ENCODE measurements at regions not wholly inside any gene's neighbourhood (a gene's known extent, or its start where the extent isn't known, plus 50 kb on each side); places are given as distances from the start of the nearest gene placed in this dataset.

GRCh38 chr19:31205887-31206518, 143.2 kb downstream of the TSHZ3 start:
- Histone ChIP-seq H3K9ac (ENCODE audit: extremely low read depth, insufficient read length, low read length) (no peak overlapping the region), H2BK120ac (ENCODE audit: low read depth, low read length, poor library complexity, severe bottlenecking) (no peak overlapping the region), H4K8ac (replicated peaks; ENCODE audit: insufficient read length, low read depth, low read length) (no peak overlapping the region), H3K56ac (ENCODE audit: insufficient read length, low read depth, low read length) (no peak overlapping the region), H2BK20ac (ENCODE audit: low read depth, low read length, poor library complexity, severe bottlenecking) (no peak overlapping the region), H3K23me2 (ENCODE audit: insufficient read length, low read depth, low read length, poor library complexity, severe bottlenecking) (no peaks in the 10 kb centered on the region), H3K18ac (ENCODE audit: insufficient read length, low read depth, low read length) (no peak overlapping the region), H4K91ac (ENCODE audit: insufficient read length, low read depth, low read length) (no peak overlapping the region), H3K4me2 (ENCODE audit: insufficient read depth, insufficient read length, low read length) (no peak overlapping the region), H3K4me1 (ENCODE audit: insufficient read depth, low read length) (no peaks in the 10 kb centered on the region), H3K79me2 (ENCODE audit: insufficient read depth, low read length) (no peaks in the 10 kb centered on the region), H4K20me1 (ENCODE audit: control insufficient read depth, insufficient read depth, insufficient read length) (no peaks in the 10 kb centered on the region), H2BK12ac (ENCODE audit: insufficient read length, low read depth, low read length) (no peak overlapping the region), H3K14ac (ENCODE audit: insufficient read depth, low read length) (no peak overlapping the region), H3K9me3 (ENCODE audit: control insufficient read depth, low read depth, low read length) (no peaks in the 10 kb centered on the region), H2AFZ (ENCODE audit: low read length) (no peak overlapping the region), H3K23ac (ENCODE audit: insufficient read length, low read depth, low read length) (no peak overlapping the region), H3K4ac (ENCODE audit: low read depth, low read length) (no peak overlapping the region), H2AK5ac (ENCODE audit: insufficient read length, low read length) (no peak overlapping the region), H3K27ac (ENCODE audit: insufficient read length, low read depth, low read length) (no peak overlapping the region), H3K79me1 (ENCODE audit: insufficient read depth, low read depth, low read length, poor library complexity, severe bottlenecking) (no peaks in the 10 kb centered on the region), H2BK5ac (ENCODE audit: insufficient read length, low read length) (no peak overlapping the region), H3T11ph (ENCODE audit: low read length) (no peak overlapping the region), H3K27me3 (ENCODE audit: insufficient read depth, low read length) (no peaks in the 10 kb centered on the region), H4K5ac (ENCODE audit: insufficient read length, low read depth, low read length) (no peak overlapping the region), H2BK15ac (ENCODE audit: low read depth, low read length) (no peak overlapping the region)
- 100% methylated on average over 1 of the region's 2 CpGs for WGBS (ENCODE audit: extremely low coverage, insufficient read length, low lambda C conversion rate)
- DNase-seq = no peak
- no peaks in the 10 kb centered on the region; a peak in 1 of 5 replicates for H3K9me3 Mint-ChIP-seq
- peaks cover 26% of the 10 kb centered on the region for H3K27me3 Mint-ChIP-seq (ENCODE audit: low read depth)
- H3K4me1 Mint-ChIP-seq = no peaks in the 10 kb centered on the region
- TF ChIP-seq, protein P1, sequence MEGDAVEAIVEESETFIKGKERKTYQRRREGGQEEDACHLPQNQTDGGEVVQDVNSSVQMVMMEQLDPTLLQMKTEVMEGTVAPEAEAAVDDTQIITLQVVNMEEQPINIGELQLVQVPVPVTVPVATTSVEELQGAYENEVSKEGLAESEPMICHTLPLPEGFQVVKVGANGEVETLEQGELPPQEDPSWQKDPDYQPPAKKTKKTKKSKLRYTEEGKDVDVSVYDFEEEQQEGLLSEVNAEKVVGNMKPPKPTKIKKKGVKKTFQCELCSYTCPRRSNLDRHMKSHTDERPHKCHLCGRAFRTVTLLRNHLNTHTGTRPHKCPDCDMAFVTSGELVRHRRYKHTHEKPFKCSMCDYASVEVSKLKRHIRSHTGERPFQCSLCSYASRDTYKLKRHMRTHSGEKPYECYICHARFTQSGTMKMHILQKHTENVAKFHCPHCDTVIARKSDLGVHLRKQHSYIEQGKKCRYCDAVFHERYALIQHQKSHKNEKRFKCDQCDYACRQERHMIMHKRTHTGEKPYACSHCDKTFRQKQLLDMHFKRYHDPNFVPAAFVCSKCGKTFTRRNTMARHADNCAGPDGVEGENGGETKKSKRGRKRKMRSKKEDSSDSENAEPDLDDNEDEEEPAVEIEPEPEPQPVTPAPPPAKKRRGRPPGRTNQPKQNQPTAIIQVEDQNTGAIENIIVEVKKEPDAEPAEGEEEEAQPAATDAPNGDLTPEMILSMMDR (conservative IDR thresholded peaks at IDR 0.05) = no peak
- no peak overlapping the region for H3K4me3 Mint-ChIP-seq
- H3K27ac Mint-ChIP-seq = no peak overlapping the region
- no peaks in the 10 kb centered on the region for H3K36me3 Mint-ChIP-seq (ENCODE audit: insufficient read depth in 1 of 3, low read depth in 3 of 3)

Measured in H9 (cell line).